NCI-H82 (cell line): ENCODE measurements at regions not wholly inside any gene's neighbourhood (a gene's known extent, or its start where the extent isn't known, plus 50 kb on each side); places are given as distances from the start of the nearest gene placed in this dataset.

ENCODE experiments used
- DNase-seq: peaks from one replicate; lab custom pipeline; 2025; lab: John Stamatoyannopoulos, UW

DNA sequence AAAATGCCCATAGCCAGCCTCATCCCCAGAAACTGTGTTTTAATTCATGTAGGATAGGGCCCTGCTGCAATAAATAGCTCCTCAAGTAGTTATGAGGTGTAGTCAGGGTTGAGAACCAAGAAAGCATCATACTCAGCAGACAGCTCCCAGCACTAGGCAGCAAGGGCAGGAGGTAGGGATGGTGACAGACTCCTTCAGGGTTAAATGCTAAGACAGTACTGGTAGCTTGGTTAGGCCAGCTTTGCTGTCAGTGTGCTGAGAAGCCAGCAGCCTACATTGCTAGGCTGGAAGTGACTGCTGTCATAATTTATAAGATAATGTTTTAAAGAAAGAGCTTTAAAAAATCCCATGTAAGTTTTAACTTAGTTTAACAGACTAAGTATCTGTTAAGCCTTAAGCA lies 113.9 kb upstream of the IMMP2L start:
- peak; percentile 86 for DNase-seq

DNA sequence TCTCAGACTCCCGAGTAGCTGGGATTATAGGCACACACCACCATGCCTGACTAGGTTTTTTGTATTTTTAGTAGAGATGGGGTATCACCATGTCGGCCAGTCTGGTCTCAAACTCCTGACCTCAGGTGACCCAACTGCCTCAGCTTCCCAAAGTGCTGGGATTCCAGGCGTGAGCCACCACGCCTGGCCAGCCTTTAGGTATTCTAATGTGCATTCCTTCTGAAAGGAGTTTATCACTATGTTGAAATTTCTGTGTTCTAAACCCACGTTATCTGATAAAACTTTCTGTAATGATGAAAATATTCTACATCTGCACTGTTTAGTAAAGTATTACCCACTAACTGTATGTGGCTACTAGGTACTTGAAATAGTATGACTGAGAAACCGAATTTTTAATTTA lies 110.6 kb upstream of the IMMP2L start:
- no peak for DNase-seq

DNA sequence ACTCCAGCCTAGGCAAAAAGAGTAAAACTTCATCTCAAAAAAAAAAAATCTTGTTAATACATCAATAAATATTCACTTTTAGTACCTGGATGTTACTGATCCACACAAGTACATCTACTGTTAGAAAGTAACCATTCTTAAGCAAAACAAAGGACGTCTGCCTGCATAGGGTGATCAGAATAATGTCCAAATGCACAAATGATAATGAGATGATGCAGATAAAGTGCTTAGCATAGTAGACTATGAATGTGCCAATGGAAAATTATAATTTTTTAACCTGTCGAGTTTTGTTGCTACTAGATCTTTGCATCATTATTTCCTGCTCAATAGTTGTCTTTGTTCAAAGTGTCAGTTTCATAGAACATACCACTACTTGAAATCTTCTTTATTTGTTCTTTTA lies 109.6 kb upstream of the IMMP2L start:
- DNase-seq: no peak

DNA sequence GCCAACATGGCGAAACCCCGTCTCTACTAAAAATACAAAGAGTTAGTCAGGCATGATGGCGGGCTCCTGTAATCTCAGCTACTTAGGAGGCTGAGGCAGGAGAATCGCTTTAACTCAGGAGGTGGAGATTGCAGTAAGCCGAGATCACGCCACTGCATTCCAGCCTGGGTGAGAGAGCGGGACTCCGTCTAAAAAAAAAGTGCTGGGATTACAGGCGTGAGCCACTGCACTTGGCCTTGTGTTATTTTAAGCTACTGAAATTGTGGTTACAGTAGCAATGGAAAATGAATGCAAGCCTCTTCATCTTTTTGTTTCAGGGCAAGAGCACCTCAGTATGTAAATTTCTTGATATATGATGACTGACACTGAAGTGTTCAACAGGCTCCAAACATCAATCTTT lies 106.4 kb upstream of the IMMP2L start:
- DNase-seq: no peak

DNA sequence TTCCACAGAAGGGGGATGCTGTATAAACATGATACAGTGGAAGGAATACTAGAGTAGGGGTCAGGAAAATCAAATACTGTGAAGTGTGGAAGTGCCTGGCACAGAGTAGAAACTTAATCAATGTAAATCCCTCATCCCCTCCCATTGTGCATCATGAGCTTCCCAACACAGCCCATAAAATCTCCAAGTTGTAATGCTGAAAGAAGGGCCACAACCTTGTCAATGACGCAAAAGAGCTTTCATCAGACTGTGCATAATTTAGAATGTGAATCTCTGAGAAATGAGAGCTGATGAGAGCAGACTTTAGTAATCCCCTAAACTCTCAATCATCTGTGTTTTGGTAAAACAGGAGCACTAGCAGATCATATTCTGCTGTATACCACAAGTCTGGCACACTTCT lies 105.2 kb upstream of the IMMP2L start:
- DNase-seq: no peak

DNA sequence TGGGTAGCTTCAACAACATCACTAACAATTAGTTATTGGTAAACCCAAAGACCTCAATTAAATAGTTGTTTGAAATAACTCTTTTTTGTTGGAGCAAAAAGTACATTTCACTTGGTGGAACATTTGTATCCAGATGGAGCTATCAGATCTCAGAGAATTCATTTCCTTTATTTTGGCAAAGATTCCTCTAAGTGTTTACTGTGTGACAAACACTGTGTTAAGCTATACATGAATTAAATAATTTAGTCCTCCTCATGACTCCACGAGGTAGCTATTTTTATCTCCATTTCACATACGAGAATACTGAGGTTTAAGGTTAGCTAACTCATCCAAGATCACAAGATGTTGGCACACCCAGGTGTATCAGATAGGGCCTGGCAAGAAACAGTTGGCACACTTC lies 104.0 kb upstream of the IMMP2L start:
- no peak for DNase-seq

DNA sequence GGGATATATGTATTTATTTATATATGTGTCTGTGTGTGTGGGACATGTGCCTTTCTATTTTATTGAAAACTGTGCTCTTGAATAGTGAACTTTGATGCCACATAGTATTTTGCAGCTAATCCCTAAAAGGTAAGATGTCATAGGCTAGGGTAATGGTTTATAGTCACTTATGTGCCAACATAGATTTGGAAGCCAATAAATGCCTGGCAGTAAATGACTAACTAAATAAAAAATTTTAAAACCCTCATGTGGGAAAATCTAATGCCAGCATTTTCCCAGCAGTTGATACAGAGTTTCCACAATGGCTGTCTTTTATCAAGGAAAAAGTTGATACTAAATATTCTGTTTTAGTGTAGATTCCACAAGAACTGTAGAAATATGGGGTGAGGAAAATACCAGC lies 101.5 kb upstream of the IMMP2L start:
- no peak for DNase-seq

DNA sequence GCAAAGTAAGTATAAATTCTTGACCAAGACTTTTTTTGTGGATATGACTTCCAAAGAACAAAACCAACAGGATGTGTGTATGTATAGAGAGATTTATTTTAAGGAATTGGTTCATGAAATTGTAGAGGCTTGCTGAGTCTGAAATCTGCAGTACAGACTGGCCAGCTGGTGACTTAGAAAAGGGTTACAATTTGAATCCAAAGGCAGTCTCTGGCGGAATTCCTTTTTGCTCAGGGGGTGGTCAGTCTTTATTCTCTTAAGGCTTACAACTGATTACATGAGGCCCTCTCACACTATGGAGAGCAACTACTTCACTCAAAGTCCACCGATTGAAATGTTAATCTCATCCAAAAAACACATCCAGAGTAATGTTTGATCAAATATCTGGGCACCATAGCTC lies 100.1 kb upstream of the IMMP2L start:
- no peak for DNase-seq

DNA sequence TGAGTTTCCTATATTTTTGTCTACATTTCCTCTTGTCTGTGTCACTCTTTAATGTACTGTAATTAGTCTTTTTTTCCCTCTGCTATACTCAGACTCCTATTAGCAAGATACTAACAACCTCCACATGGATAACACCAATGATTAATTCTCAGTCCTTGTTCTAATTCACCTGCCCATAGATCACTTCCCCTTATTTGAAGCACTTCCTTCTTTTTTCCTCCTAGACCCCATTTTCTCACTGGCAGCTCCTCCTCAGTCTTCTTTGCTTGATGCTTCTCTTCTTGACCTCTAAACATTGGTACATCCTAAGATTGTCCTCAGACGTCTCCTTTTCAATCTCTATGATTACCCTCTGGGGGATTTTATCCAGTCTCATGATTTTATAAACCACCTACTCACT lies 98.2 kb upstream of the IMMP2L start:
- DNase-seq: no peak

DNA sequence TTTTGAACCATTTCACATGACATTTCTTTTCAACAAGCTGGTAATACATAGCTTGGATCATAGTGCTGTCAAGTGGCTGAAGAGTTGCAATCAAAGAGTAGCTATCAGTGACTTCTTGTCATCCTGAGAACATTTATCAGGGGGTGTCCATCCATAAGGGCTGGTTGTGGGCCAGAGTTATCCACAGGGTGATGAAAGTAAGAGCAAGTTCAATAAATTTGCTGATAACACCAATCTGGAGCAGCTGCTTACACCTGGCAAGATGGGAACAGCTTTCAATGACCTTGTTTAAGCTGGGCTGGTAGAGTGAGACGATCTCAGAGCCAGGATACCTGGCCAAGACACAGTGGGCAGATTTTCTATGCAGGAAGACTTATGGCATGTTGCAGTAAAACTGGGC lies 96.3 kb upstream of the IMMP2L start:
- DNase-seq: no peak

DNA sequence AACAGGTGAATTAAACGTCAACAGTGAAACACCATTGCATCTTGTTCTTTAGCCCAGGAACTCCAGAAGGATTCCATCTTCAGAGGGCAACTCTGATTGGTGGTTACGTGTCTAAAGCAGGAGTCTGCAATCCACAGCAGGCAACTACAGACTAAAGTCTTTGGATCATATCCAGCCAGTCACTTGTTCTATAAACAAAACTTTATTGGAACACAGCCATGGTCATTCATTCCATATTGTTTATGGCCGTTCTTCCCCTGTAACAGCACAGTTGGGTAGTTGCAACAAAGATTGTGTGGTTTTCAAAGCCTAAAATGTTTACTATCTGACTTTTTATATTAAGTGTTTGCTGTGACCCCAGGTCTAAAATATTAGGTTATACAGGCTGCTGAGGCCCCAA lies 94.7 kb upstream of the IMMP2L start:
- no peak for DNase-seq

DNA sequence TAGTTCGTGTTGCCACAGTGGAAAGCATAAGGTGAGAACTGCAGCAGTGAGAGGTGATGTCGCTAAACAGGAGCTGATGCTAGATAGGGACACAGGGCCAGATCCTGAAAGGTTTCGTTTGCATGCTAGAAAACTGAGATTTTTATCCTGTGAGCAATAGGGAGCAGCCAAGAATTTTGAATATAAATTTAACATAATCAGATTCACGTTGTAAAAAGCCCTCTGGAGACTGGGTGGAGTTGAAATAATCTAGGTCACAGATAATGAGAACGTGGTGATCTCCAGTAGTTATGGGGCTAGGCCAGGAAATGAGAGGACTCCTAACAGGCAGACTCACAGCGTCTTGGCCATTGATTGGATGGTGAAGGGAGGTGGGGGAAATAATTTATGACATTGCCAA lies 92.1 kb upstream of the IMMP2L start:
- DNase-seq: no peak

DNA sequence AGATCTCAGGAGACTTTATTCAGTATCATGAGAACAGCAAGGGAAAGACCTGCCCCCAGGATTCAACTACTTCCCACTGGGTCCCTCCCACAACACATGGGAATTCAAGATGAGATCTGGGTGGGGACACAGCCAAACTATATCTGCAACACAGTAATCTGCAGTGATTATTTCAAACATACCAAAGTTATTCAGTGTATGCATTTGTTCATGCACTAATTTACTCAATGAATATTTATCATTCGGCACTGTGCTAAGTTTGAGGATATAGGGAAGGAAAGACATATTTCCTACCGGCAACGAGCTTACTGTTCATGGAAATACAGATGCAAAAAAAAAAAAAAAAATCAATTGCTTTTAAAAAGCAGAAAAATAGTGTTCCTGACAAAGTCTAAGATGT lies 91.6 kb upstream of the IMMP2L start:
- DNase-seq: no peak

DNA sequence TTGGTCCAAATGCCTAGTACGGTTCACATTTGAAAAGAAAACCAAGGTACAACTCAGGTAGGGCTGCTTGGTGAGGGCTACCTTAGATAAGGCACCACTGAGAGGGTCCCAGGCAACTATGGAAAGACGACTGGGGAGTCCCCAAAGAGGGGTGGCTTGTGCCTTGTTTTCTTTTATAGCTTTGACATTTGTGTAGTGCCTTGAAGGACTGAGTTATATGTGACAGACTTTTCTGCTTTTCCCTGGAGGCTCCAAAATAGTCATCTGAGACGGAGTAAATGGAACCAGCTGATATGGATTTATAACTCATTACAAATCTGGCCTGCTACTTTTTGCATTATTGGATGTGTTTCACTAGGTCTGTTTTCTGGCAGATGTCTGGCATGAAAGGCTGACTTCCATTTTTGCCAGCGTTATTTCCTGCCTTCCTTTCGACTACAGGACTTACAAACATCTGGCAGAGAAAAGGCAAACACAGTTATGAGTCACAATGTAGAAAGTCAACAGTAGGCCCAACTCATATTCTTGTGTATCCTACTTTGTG lies 88.2 kb upstream of the IMMP2L start:
- DNase-seq: no peak

DNA sequence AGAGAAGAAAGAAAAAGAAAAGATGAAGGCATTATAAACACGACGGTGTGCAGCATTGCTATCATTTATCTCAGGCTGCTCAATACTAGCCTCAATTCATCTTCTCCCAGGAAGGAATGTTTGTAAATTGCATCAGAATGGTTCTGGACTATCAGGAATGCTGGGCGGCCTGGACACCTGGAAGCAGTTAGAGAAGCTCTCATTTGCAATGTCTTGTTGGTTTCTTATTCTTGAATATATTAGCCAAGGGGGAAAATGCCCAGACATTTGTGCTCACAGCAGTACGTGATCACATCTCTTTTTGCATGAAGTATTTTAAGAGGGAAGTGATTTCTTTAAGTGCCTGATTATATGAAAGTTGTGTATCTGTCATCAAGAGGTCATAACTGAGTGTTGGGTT lies 85.6 kb upstream of the IMMP2L start:
- no peak for DNase-seq

DNA sequence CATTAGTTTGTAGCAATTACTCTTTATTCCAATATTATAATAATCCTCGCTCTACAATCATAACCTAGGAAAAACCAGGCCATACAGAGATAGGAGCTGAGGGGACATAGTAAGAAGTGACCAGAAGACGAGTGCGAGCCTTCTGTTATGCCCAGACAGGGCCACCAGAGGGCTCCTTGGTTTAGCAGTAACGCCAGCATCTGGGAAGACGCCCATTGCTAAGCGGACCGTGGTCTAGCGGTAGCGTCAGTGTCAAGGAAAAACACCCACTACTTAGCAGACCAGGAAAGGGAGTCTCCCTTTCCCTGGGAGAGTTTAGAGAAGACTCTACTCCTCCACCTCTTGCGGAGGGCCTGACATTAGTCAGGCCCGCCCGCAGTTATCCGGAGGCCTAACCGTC lies 82.3 kb upstream of the IMMP2L start:
- peak; percentile 33 for DNase-seq

DNA sequence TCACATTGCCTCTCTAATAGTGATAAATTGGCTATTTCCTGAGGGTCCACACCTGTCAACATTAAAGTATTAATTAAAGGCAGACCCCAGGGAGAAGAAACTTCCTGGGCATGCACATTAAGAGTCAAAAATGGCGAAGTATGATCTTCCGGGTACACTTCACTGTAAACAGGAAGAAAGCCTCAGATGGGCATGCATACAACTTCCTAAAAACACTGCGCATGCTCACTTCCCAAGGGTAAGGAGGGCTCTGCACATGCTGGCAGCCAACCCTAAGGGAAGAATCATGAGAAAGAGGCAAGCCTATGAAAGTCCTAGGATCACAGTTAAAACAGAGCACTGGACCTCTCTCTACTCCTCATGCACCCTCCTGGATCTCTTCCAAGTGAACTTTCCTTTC lies 80.1 kb upstream of the IMMP2L start:
- no peak for DNase-seq

DNA sequence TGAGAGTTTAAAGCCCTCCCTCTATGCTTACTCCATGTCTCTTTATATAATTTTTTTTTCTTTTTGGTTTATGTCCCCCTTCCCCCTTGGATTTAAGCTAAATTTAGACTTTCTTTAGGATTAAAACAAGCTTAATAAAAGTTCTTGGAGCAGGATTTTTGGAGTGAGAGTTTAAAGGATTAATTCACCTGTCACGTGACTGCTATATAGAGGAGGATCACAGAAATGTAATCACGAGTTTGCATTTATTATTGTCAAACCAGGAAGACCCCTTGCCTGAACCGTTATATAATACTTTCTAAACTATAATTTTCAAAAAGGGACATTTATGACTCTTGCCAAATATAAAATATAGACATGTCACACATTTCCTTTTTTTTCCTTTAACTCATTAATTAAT lies 78.1 kb upstream of the IMMP2L start:
- peak; percentile 72 for DNase-seq

DNA sequence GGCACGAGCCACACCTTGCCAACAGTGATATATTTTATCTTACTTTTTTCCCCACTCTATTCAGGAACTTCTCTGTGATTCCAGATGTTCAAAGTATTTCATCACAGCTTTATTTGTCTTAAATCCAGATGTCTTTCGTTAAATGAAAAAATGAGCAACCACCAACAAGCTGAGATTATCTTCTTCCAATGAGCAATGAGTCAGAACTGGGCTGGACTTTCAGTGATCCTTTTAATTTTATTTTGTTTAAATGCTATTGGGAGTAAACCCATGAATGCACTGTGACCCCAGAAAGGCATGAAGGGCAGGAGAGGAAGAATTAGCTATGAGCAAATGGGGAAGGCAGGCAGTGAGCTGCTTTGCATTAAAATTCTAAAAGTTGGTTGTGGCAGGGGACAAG lies 77.6 kb upstream of the IMMP2L start:
- peak; percentile 52 for DNase-seq

DNA sequence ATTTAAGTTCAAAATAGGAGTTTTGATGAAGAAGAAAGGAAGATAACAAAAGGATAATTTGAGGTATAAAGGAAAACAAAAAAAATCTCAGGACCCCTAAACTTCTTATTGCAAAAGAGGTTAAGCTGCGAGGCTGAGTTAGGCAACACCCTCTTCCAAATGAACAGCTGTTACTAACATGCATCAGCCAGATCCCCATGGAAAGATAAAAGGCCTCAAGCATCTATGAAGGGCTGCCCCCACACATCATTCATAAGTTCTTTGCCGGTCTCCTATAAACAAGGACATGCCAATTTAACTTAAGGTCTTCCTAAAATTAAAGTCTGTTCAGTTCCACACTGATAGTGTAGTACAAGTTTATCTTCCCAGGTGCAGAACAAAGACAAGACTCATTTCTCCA lies 75.8 kb upstream of the IMMP2L start:
- DNase-seq: peak; percentile 92

DNA sequence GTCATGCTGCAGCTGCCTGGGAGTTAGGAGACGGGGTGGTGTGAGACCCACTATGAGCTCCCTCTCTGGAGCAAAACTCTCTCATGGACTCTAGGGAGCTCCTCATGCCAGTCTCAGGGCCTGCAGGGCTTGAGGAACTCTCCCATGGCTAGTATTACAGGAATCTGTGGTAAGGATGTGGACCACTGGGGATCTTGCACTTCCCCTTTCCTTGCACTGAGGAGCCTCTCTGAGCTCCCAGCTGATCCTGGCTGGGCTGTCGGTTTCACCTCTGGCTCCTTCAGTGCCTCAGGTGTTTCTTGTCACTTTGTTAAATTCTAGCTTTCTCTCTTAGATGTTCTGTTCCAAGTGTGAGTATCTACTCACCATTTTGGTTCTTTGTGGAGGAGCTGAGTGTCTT lies 71.6 kb upstream of the IMMP2L start:
- no peak for DNase-seq

DNA sequence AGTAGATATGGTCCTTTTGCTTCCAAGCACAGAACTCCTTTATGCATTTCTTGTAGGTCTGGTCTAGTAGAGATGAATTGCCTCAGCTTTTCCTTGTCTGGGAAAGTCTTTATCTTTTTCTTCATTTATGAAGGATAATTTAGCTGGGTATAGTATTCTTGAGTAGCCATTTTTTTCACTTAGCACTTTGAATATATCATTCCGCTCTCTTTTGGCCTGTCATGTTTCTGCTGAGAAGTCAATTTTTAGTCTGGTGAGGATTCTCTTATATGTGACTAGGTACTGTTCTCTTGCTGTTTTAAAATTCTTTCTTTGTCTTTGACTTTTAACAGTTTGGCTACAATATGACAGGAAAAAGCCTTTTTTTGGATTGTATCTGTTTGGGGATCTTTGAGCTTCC lies 68.6 kb upstream of the IMMP2L start:
- DNase-seq: no peak

DNA sequence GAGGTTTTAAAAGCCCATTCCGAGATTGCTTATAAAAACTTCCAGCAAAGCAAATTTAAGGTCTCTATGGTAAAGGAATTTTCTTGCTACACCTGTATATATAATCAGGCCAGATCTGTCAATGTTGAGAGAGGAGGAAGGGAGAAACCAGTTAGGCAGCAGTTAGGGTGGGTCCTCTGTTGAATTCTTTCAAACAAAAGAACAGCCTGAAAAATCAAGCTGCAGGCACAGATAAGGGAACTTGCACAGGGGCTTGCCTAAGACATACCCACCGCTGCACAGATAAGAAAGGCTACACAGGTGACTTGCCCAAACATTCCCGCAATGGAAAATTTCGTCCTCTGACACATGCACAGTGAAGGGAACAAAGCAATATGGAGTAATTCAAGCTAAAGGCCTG lies 59.8 kb upstream of the IMMP2L start:
- DNase-seq: no peak
